H9 (cell line): ENCODE measurements at regions not wholly inside any gene's neighbourhood (a gene's known extent, or its start where the extent isn't known, plus 50 kb on each side); places are given as distances from the start of the nearest gene placed in this dataset.

Experiments used
- DNase-seq: peaks from one replicate; pipeline ENCODE4 v3.0.0-alpha.2; 2017
- H2AFZ ChIP-seq: one replicate; pipeline ENCODE4 v1.6.1; 2013; ENCODE audit warnings: mild to moderate bottlenecking, low read length, control low read depth, moderate library complexity
- H2AK5ac ChIP-seq: 2 replicates; pipeline ENCODE4 v1.6.1; 2013; ENCODE audit warnings: low read length, control low read depth, mixed read lengths; ENCODE audit not compliant: insufficient read length
- H2BK120ac ChIP-seq: one replicate; pipeline ENCODE4 v1.6.1; 2013; ENCODE audit warnings: low read depth, mild to moderate bottlenecking, low read length, control low read depth, inconsistent platforms; ENCODE audit not compliant: poor library complexity, severe bottlenecking
- H2BK12ac ChIP-seq: 2 replicates; pipeline ENCODE4 v1.6.1; 2013; ENCODE audit warnings: low read length, control low read depth, mixed read lengths, low read depth; ENCODE audit not compliant: insufficient read length
- H2BK15ac ChIP-seq: 2 replicates; pipeline ENCODE4 v1.6.1; 2013; ENCODE audit warnings: low read depth, low read length, control low read depth
- H2BK20ac ChIP-seq: one replicate; pipeline ENCODE4 v1.6.1; 2013; ENCODE audit warnings: low read depth, mild to moderate bottlenecking, low read length, control low read depth, inconsistent platforms; ENCODE audit not compliant: poor library complexity, severe bottlenecking
- H2BK5ac ChIP-seq: 2 replicates; pipeline ENCODE4 v1.6.1; 2013; ENCODE audit warnings: low read length, control low read depth, mixed read lengths; ENCODE audit not compliant: insufficient read length
- H3K14ac ChIP-seq: 2 replicates; pipeline ENCODE4 v1.6.1; 2013; ENCODE audit warnings: low read length, control low read depth; ENCODE audit not compliant: insufficient read depth
- H3K18ac ChIP-seq: 2 replicates; pipeline ENCODE4 v1.6.1; 2013; ENCODE audit warnings: low read depth, mild to moderate bottlenecking, mixed read lengths, low read length, control low read depth; ENCODE audit not compliant: insufficient read length
- H3K23ac ChIP-seq: 2 replicates; pipeline ENCODE4 v1.6.1; 2013; ENCODE audit warnings: low read length, control low read depth, mixed read lengths, low read depth; ENCODE audit not compliant: insufficient read length
- H3K23me2 ChIP-seq: 2 replicates; pipeline ENCODE4 v1.6.1; 2013; ENCODE audit warnings: low read depth, mild to moderate bottlenecking, mixed read lengths, low read length, control low read depth; ENCODE audit not compliant: insufficient read length, poor library complexity, severe bottlenecking
- H3K27ac ChIP-seq: 2 replicates; pipeline ENCODE4 v1.5.1; 2013; ENCODE audit warnings: low read length, control low read depth, mixed read lengths, low read depth; ENCODE audit not compliant: insufficient read length
- H3K27me3 ChIP-seq: 2 replicates; pipeline ENCODE4 v1.6.1; 2013; ENCODE audit warnings: low read length, control low read depth, inconsistent platforms; ENCODE audit not compliant: insufficient read depth
- H3K4ac ChIP-seq: 2 replicates; pipeline ENCODE4 v1.6.1; 2013; ENCODE audit warnings: low read depth, mild to moderate bottlenecking, control low read depth, inconsistent platforms, low read length, moderate library complexity
- H3K4me1 ChIP-seq: 2 replicates; pipeline ENCODE4 v1.6.1; 2013; ENCODE audit warnings: low read length, control low read depth, inconsistent platforms; ENCODE audit not compliant: insufficient read depth
- H3K4me2 ChIP-seq: 2 replicates; pipeline ENCODE4 v1.6.1; 2013; ENCODE audit warnings: low read length, control low read depth, mixed read lengths; ENCODE audit not compliant: insufficient read length, insufficient read depth
- H3K56ac ChIP-seq: 2 replicates; pipeline ENCODE4 v1.6.1; 2013; ENCODE audit warnings: low read depth, mild to moderate bottlenecking, mixed read lengths, low read length, control low read depth; ENCODE audit not compliant: insufficient read length
- H3K79me1 ChIP-seq: 2 replicates; pipeline ENCODE4 v1.6.1; 2013; ENCODE audit warnings: low read depth, mild to moderate bottlenecking, moderate library complexity, low read length, control low read depth, inconsistent platforms; ENCODE audit not compliant: insufficient read depth, poor library complexity, severe bottlenecking
- H3K79me2 ChIP-seq: 2 replicates; pipeline ENCODE4 v1.6.1; 2013; ENCODE audit warnings: low read length, control low read depth, inconsistent platforms; ENCODE audit not compliant: insufficient read depth
- H3K9ac ChIP-seq: 2 replicates; pipeline ENCODE4 v1.6.1; 2013; ENCODE audit warnings: low read length, control low read depth, mixed read lengths; ENCODE audit not compliant: insufficient read length; ENCODE audit errors: extremely low read depth
- H3K9me3 ChIP-seq: one replicate; pipeline ENCODE4 v1.6.1; 2013; ENCODE audit warnings: low read depth, low read length, inconsistent platforms; ENCODE audit not compliant: control insufficient read depth
- H3T11ph ChIP-seq: one replicate; pipeline ENCODE4 v1.6.1; 2013; ENCODE audit warnings: mild to moderate bottlenecking, low read length, control low read depth, inconsistent platforms
- H4K20me1 ChIP-seq: one replicate; pipeline ENCODE4 v1.6.1; 2013; ENCODE audit not compliant: control insufficient read depth, insufficient read length, insufficient read depth
- H4K5ac ChIP-seq: 2 replicates; pipeline ENCODE4 v1.6.1; 2013; ENCODE audit warnings: low read depth, mild to moderate bottlenecking, mixed read lengths, low read length, control low read depth; ENCODE audit not compliant: insufficient read length
- H4K8ac ChIP-seq: replicated peaks from 2 replicates; pipeline ENCODE4 v1.6.1; 2013; ENCODE audit warnings: low read length, control low read depth, mixed read lengths, low read depth; ENCODE audit not compliant: insufficient read length
- H4K91ac ChIP-seq: 2 replicates; pipeline ENCODE4 v1.6.1; 2013; ENCODE audit warnings: low read depth, mild to moderate bottlenecking, moderate library complexity, mixed read lengths, low read length, control low read depth; ENCODE audit not compliant: insufficient read length
- H3K27ac Mint-ChIP-seq, 3 experiments: 2 replicates in 2 of 3; 3 replicates in 1 of 3; pipeline ENCODE4 v1.8.0; 2020 to 2021; ENCODE audit warnings: mixed read lengths in 3 of 3, mild to moderate bottlenecking in 1 of 3, moderate library complexity in 1 of 3
- H3K27me3 Mint-ChIP-seq: 2 replicates; pipeline ENCODE4 v1.8.0; 2021; ENCODE audit warnings: low read depth, mild to moderate bottlenecking, moderate library complexity, mixed read lengths
- H3K36me3 Mint-ChIP-seq, 3 experiments: 2 replicates in 2 of 3; 3 replicates in 1 of 3; pipeline ENCODE4 v1.8.0; 2020 to 2021; ENCODE audit warnings: low read depth in 3 of 3, mixed read lengths in 3 of 3; ENCODE audit not compliant: insufficient read depth in 1 of 3
- H3K4me1 Mint-ChIP-seq, 2 experiments: 2 replicates each; pipeline ENCODE4 v1.8.0; 2020; ENCODE audit warnings: mixed read lengths in 2 of 2
- H3K4me3 Mint-ChIP-seq, 2 experiments: 2 replicates in 1 of 2; 3 replicates in 1 of 2; pipeline ENCODE4 v1.8.0; 2020 to 2021; ENCODE audit warnings: mild to moderate bottlenecking in 2 of 2, mixed read lengths in 2 of 2, moderate library complexity in 1 of 2
- H3K9me3 Mint-ChIP-seq, 2 experiments: 2 replicates in 1 of 2; 3 replicates in 1 of 2; pipeline ENCODE4 v1.8.0; 2020; ENCODE audit warnings: mild to moderate bottlenecking in 2 of 2, mixed read lengths in 2 of 2, moderate library complexity in 1 of 2
- CTCF ChIP-seq: fragments of 200-600 bp; sonication (generic); conservative IDR thresholded peaks from 3 replicates; pipeline ENCODE4 v1.8.0; 2021; ENCODE audit warnings: antibody characterized with exemption, mild to moderate bottlenecking
- WGBS: extraction: QIAGEN DNeasy Blood & Tissue Kit; methylation state at CpG from one replicate; pipeline ENCODE4 v1.1.7; 2013; ENCODE audit warnings: missing lambda C conversion rate, low lambda C conversion rate, mixed read lengths; ENCODE audit not compliant: insufficient read length; ENCODE audit errors: extremely low coverage; 5-methylcytosine and 5-hydroxymethylcytosine counted together

- Histone ChIP-seq H3K23ac (no peak overlapping the region), H2BK120ac (no peak overlapping the region), H4K91ac (no peak overlapping the region), H2AFZ (no peak overlapping the region), H3K4me2 (no peak overlapping the region), H3K9ac (no peak overlapping the region), H3K27me3 (no peaks in the 10 kb centered on the region), H3K4me1 (no peaks in the 10 kb centered on the region), H3K4ac (no peak overlapping the region), H3K56ac (no peak overlapping the region), H3K9me3 (no peaks in the 10 kb centered on the region), H3K18ac (no peak overlapping the region), H3K79me2 (no peaks in the 10 kb centered on the region), H4K5ac (no peak overlapping the region), H2AK5ac (no peak overlapping the region), H3K79me1 (no peaks in the 10 kb centered on the region), H2BK12ac (no peak overlapping the region), H2BK20ac (no peak overlapping the region), H4K20me1 (no peaks in the 10 kb centered on the region), H3K27ac (no peak overlapping the region), H3K23me2 (no peaks in the 10 kb centered on the region), H3K14ac (no peak overlapping the region), H2BK5ac (no peak overlapping the region), H2BK15ac (no peak overlapping the region), H4K8ac (no peak overlapping the region), H3T11ph (no peak overlapping the region)
- no peak; the same call in 1 of the 3 replicates for TF ChIP-seq CTCF
- no peaks in the 10 kb centered on the region for H3K36me3 Mint-ChIP-seq
- H3K4me3 Mint-ChIP-seq = no peak overlapping the region
- H3K9me3 Mint-ChIP-seq = no peaks in the 10 kb centered on the region; a peak in 1 of 5 replicates
- no peak overlapping the region for H3K27ac Mint-ChIP-seq
- no peak for DNase-seq
- H3K27me3 Mint-ChIP-seq = no peaks in the 10 kb centered on the region; the same call in 1 of the 2 replicates
- no peaks in the 10 kb centered on the region for H3K4me1 Mint-ChIP-seq
- no CpG with 5 or more reads among the region's 3 CpGs for WGBS
These were observed 150.9 kb upstream of the KCNH7 start for GRCh38 chr2:162989507-162989906.
